ENCODE measurements at regions not wholly inside any gene's neighbourhood (a gene's known extent, or its start where the extent isn't known, plus 50 kb on each side); places are given as distances from the start of the nearest gene placed in this dataset.
"Not testable (repeated sequence)": the region's sequence is repeated elsewhere in the genome, so short reads cannot be mapped to it uniquely, and the experiment has no call there.

GRCh38 chr4:56134834-56135233, 186.1 kb downstream of the CEP135 start:
- not testable (repeated sequence) for DNase-seq

- no peak for DNase-seq
Observed at GRCh38 chr4:56134266-56134665, 185.5 kb downstream of the CEP135 start.

- no peak for DNase-seq
Observed at GRCh38 chr4:56132835-56133234, 184.1 kb downstream of the CEP135 start.

- not testable (repeated sequence) for DNase-seq
Observed at GRCh38 chr4:56132188-56132587, 183.4 kb downstream of the CEP135 start.

GRCh38 chr4:56130606-56131155, 181.9 kb downstream of the CEP135 start:
- no peak for DNase-seq

GRCh38 chr4:56129431-56129861, 180.7 kb downstream of the CEP135 start:
- no peak for DNase-seq

- DNase-seq = no peak
Observed at GRCh38 chr4:56128213-56128612, 179.5 kb downstream of the CEP135 start.

- no peak for DNase-seq
Observed at GRCh38 chr4:56127716-56128115, 179.0 kb downstream of the CEP135 start.

- no peak for DNase-seq
Observed at GRCh38 chr4:56123547-56123946, 174.8 kb downstream of the CEP135 start.

GRCh38 chr4:56123051-56123450, 174.3 kb downstream of the CEP135 start:
- no peak for DNase-seq

- no peak for DNase-seq
Observed at GRCh38 chr4:56118845-56119244, 170.1 kb downstream of the CEP135 start.

GRCh38 chr4:56118055-56118454, 169.3 kb downstream of the CEP135 start:
- DNase-seq = peak; percentile 65

GRCh38 chr4:56115898-56116297, 167.2 kb downstream of the CEP135 start:
- DNase-seq = no peak

GRCh38 chr4:56112377-56112776, 163.6 kb downstream of the CEP135 start:
- no peak for DNase-seq

- no peak for DNase-seq
Observed at GRCh38 chr4:56106180-56107147, 157.7 kb downstream of the CEP135 start.

GRCh38 chr4:56104188-56104587, 155.4 kb downstream of the CEP135 start:
- no peak for DNase-seq

GRCh38 chr4:56102601-56103000, 153.9 kb downstream of the CEP135 start:
- no peak for DNase-seq

- DNase-seq = no peak
Observed at GRCh38 chr4:56099378-56099786, 150.6 kb downstream of the CEP135 start.

GRCh38 chr4:56093576-56093975, 144.8 kb downstream of the CEP135 start:
- DNase-seq = no peak

- no peak for DNase-seq
Observed at GRCh38 chr4:56092540-56092939, 143.8 kb downstream of the CEP135 start.

GRCh38 chr4:56086561-56086960, 137.8 kb downstream of the CEP135 start:
- no peak for DNase-seq

- no peak for DNase-seq
Observed at GRCh38 chr4:56086073-56086541, 137.4 kb downstream of the CEP135 start.

- DNase-seq = no peak
Observed at GRCh38 chr4:56085275-56085674, 136.5 kb downstream of the CEP135 start.

GRCh38 chr4:56084851-56085250, 136.1 kb downstream of the CEP135 start:
- no peak for DNase-seq
